Nephron progenitor cell (in vitro differentiated cells): ENCODE measurements at regions not wholly inside any gene's neighbourhood (a gene's known extent, or its start where the extent isn't known, plus 50 kb on each side); places are given as distances from the start of the nearest gene placed in this dataset.
"Not testable (repeated sequence)": the region's sequence is repeated elsewhere in the genome, so short reads cannot be mapped to it uniquely, and the experiment has no call there.

ENCODE experiments used
- DNase-seq: peaks from one replicate; pipeline ENCODE4 v3.0.0; 2021
- H3K27ac Mint-ChIP-seq: 2 replicates; pipeline ENCODE4 v1.8.0; 2021; ENCODE audit warnings: mild to moderate bottlenecking, moderate library complexity, mixed read lengths
- H3K27me3 Mint-ChIP-seq: 2 replicates; pipeline ENCODE4 v1.8.0; 2021; ENCODE audit warnings: mild to moderate bottlenecking, low read depth, mixed read lengths; ENCODE audit not compliant: poor library complexity
- H3K36me3 Mint-ChIP-seq: 2 replicates; pipeline ENCODE4 v1.8.0; 2021; ENCODE audit warnings: low read depth, mixed read lengths
- H3K4me1 Mint-ChIP-seq: 2 replicates; pipeline ENCODE4 v1.8.0; 2021; ENCODE audit warnings: mixed read lengths
- H3K4me3 Mint-ChIP-seq: 2 replicates; pipeline ENCODE4 v1.8.0; 2021; ENCODE audit warnings: mild to moderate bottlenecking, moderate library complexity, mixed read lengths
- H3K9me3 Mint-ChIP-seq: 2 replicates; pipeline ENCODE4 v1.8.0; 2021; ENCODE audit warnings: mild to moderate bottlenecking, moderate library complexity, mixed read lengths
- TF ChIP-seq, protein P1 (sequence below): fragments of 200-600 bp; sonication (generic); IDR thresholded peaks from 2 replicates; pipeline ENCODE4 v1.5.0; 2021; ENCODE audit warnings: antibody characterized with exemption

- TF ChIP-seq, protein P1, sequence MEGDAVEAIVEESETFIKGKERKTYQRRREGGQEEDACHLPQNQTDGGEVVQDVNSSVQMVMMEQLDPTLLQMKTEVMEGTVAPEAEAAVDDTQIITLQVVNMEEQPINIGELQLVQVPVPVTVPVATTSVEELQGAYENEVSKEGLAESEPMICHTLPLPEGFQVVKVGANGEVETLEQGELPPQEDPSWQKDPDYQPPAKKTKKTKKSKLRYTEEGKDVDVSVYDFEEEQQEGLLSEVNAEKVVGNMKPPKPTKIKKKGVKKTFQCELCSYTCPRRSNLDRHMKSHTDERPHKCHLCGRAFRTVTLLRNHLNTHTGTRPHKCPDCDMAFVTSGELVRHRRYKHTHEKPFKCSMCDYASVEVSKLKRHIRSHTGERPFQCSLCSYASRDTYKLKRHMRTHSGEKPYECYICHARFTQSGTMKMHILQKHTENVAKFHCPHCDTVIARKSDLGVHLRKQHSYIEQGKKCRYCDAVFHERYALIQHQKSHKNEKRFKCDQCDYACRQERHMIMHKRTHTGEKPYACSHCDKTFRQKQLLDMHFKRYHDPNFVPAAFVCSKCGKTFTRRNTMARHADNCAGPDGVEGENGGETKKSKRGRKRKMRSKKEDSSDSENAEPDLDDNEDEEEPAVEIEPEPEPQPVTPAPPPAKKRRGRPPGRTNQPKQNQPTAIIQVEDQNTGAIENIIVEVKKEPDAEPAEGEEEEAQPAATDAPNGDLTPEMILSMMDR, result no peak
- Mint-ChIP-seq H3K9me3 (no peaks in the 10 kb centered on the region), H3K27ac (no peak overlapping the region), H3K4me3 (no peak overlapping the region), H3K36me3 (no peaks in the 10 kb centered on the region), H3K4me1 (no peaks in the 10 kb centered on the region), H3K27me3 (no peaks in the 10 kb centered on the region)
- DNase-seq, result no peak
These were observed 296.0 kb upstream of the RNF32 start for GRCh38 chr7:156344595-156344994.

GRCh38 chr7:156334636-156335035, 305.9 kb upstream of the RNF32 start:
- no peak overlapping the region for H3K27ac Mint-ChIP-seq
- H3K36me3 Mint-ChIP-seq, result no peaks in the 10 kb centered on the region
- H3K9me3 Mint-ChIP-seq, result peaks cover 11% of the 10 kb centered on the region
- peaks cover 12% of the 10 kb centered on the region for H3K27me3 Mint-ChIP-seq
- DNase-seq, result no peak
- no peak overlapping the region for H3K4me3 Mint-ChIP-seq
- no peaks in the 10 kb centered on the region for H3K4me1 Mint-ChIP-seq
- TF ChIP-seq, protein P1, result no peak

- no peak for DNase-seq
- Mint-ChIP-seq H3K27me3 (peaks cover 9% of the 10 kb centered on the region), H3K4me3 (no peak overlapping the region), H3K27ac (no peak overlapping the region), H3K4me1 (peaks cover 12% of the 10 kb centered on the region), H3K36me3 (no peaks in the 10 kb centered on the region), H3K9me3 (peaks cover 11% of the 10 kb centered on the region)
- TF ChIP-seq, protein P1, result no peak
These were observed 312.7 kb upstream of the RNF32 start for GRCh38 chr7:156327916-156328315.

DNA sequence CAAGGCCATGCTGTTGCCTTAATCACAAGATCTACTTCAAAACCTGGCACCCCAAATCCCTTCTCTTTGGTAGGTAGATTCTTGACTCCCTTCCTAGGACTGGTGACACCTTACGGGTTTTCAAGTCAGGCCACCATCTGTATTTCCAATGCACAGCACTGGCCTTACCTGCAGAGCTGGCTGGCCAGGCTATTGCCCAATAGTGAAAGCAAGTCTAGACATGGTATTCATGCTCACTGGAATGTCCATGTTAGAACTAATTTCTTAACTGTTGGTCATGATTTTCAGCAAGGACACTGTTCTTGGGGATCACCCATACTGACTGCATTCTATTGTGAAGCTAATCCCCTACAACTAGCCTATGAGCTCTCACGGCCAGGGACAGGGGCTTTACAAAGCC, 313.1 kb upstream of the RNF32 start:
- peaks cover 9% of the 10 kb centered on the region for H3K27me3 Mint-ChIP-seq
- H3K36me3 Mint-ChIP-seq, result no peaks in the 10 kb centered on the region
- H3K27ac Mint-ChIP-seq, result no peak overlapping the region
- peaks cover 12% of the 10 kb centered on the region for H3K4me1 Mint-ChIP-seq
- DNase-seq, result no peak
- H3K9me3 Mint-ChIP-seq, result peaks cover 11% of the 10 kb centered on the region
- TF ChIP-seq, protein P1, result no peak
- no peak overlapping the region for H3K4me3 Mint-ChIP-seq

- Mint-ChIP-seq H3K4me1 (peaks cover 12% of the 10 kb centered on the region), H3K27ac (no peak overlapping the region), H3K9me3 (peaks cover 3% of the 10 kb centered on the region), H3K4me3 (no peak overlapping the region), H3K36me3 (no peaks in the 10 kb centered on the region), H3K27me3 (no peaks in the 10 kb centered on the region)
- TF ChIP-seq, protein P1, result no peak
- no peak for DNase-seq
These were observed 316.4 kb upstream of the RNF32 start for GRCh38 chr7:156324201-156324600.

DNA sequence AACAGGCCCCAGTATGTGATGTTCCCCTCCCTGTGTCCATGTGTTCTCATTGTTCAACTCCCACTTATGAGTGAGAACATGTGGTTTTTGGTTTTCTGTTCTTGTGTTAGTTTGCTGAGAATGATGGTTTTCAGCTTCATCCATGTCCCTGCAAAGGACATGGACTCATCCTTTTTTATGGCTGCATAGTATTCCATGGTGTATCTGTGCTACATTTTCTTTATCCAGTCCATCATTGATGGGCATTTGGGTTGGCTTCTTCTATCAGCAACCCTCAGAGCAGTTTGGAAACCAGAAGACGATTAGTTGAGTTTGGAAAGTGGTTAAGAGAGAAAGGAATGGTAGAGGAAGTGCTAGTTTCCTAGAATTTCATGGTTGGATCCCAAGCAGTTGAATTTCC, 319.1 kb upstream of the RNF32 start:
- not testable (repeated sequence) for DNase-seq, H3K9me3 Mint-ChIP-seq, H3K27ac Mint-ChIP-seq, H3K4me3 Mint-ChIP-seq, H3K4me1 Mint-ChIP-seq, H3K36me3 Mint-ChIP-seq, H3K27me3 Mint-ChIP-seq
